Activated naive CD8-positive, alpha-beta T cell treated with anti-CD3 and anti-CD28 coated beads for 36 hours (primary cell): ENCODE measurements at regions not wholly inside any gene's neighbourhood (a gene's known extent, or its start where the extent isn't known, plus 50 kb on each side); places are given as distances from the start of the nearest gene placed in this dataset.

Source experiments
- DNase-seq: peaks from one replicate; pipeline ENCODE4 v3.0.0; 2021
- H3K27ac Mint-ChIP-seq: one replicate; pipeline ENCODE4 v1.8.0; 2022; ENCODE audit warnings: mild to moderate bottlenecking, moderate library complexity, mixed read lengths
- H3K27me3 Mint-ChIP-seq: one replicate; pipeline ENCODE4 v1.8.0; 2022; ENCODE audit warnings: mild to moderate bottlenecking, mixed read lengths
- H3K36me3 Mint-ChIP-seq: one replicate; pipeline ENCODE4 v1.8.0; 2021; ENCODE audit warnings: mild to moderate bottlenecking, mixed read lengths
- H3K4me1 Mint-ChIP-seq: one replicate; pipeline ENCODE4 v1.8.0; 2021; ENCODE audit warnings: mixed read lengths
- H3K4me3 Mint-ChIP-seq: one replicate; pipeline ENCODE4 v1.8.0; 2022; ENCODE audit warnings: mild to moderate bottlenecking, moderate library complexity, mixed read lengths
- H3K9me3 Mint-ChIP-seq: one replicate; pipeline ENCODE4 v1.8.0; 2022; ENCODE audit warnings: mixed read lengths

DNA sequence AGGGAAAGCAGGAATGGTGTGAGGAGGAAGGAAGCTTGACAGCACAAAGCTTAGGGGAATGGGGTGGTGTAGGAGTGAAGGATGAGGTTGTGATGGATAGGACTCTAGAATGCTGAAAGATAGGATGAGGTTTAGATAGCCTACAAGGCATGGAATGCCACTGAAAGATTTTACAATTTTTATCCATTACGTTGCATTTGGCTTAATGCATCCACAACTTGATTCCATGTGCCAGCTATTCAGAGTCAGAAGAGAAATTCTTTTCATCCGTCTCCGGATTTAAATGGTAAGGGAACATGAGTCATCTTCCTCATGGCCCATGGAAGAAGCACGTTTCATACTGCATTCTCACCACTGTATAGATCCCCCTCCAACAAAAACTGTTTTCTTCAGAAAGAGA, 212.4 kb upstream of the BMPER start:
- DNase-seq, result no peak

DNA sequence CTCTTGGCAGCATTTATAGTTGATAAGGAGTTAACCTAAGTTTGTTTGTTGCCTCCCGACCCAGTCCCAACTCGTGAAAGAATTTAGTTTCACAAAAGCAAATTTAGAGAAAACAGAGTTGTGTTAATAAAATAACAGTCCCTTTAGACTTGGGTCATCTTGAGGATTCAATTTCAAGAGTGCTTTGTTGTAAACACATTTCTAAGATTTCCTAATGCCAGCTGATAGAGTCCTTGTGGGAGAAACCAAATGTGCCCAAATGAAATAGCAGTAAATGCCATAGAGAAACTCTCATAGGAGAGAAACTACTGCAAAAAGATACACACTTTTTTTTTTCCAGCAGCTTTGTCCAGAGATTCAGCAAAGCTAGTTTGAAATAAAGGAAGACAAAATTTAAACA, 211.3 kb upstream of the BMPER start:
- Mint-ChIP-seq H3K9me3 (peaks cover 14% of the 10 kb centered on the region), H3K4me1 (no peaks in the 10 kb centered on the region), H3K4me3 (no peak overlapping the region), H3K27me3 (no peaks in the 10 kb centered on the region), H3K36me3 (peaks cover 9% of the 10 kb centered on the region), H3K27ac (no peak overlapping the region)
- DNase-seq, result no peak

More for the DNA sequence above, 212.4 kb upstream of the BMPER start:
- no peaks in the 10 kb centered on the region for H3K27me3 Mint-ChIP-seq
- no peak overlapping the region for H3K4me3 Mint-ChIP-seq
- no peaks in the 10 kb centered on the region for H3K4me1 Mint-ChIP-seq
- peaks cover 10% of the 10 kb centered on the region for H3K9me3 Mint-ChIP-seq
- H3K36me3 Mint-ChIP-seq, result peaks cover 5% of the 10 kb centered on the region
- H3K27ac Mint-ChIP-seq, result no peak overlapping the region

DNA sequence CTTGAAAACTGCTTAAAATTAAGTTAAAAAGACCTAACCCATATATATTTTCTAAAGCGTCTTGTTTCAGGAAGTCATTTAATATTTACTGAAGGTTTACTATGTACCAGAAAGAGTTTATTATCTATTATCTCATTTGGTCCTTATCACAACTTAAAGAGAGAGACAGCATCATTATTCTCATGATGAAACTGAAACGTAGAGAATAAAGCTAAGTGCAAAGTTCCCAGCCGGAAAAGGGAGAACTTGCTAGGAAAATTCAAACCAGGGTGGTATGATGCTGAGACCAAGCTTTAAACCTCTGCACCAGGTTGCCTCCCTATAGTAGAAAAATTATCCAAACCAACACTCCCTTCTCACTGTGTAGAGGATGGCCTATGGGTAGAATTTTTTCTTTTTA, 207.7 kb upstream of the BMPER start:
- H3K9me3 Mint-ChIP-seq, result peaks cover 36% of the 10 kb centered on the region
- no peaks in the 10 kb centered on the region for H3K27me3 Mint-ChIP-seq
- H3K4me1 Mint-ChIP-seq, result no peaks in the 10 kb centered on the region
- DNase-seq, result no peak
- peaks cover 26% of the 10 kb centered on the region for H3K36me3 Mint-ChIP-seq
- H3K4me3 Mint-ChIP-seq, result no peak overlapping the region
- no peak overlapping the region for H3K27ac Mint-ChIP-seq

DNA sequence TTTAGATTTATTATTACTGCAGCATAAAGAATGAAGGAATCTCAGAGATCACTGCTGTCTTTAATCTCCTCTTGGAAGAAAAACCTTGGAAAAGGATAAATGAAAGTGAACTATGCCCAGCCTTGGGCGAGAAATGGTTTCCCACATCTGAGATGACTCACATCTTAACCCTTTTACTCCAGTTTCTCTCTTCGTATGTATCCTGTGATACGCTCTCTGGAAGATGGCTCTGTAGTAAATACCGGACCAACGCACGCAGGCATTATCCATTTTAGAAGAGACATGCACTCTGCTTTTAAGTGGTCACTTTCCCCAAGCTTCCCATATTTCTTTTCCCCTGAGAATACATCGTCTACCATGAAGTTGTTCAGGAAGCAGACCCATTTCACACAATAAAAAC, 207.3 kb upstream of the BMPER start:
- Mint-ChIP-seq H3K36me3 (peaks cover 28% of the 10 kb centered on the region), H3K27me3 (no peaks in the 10 kb centered on the region), H3K4me3 (no peak overlapping the region), H3K27ac (no peak overlapping the region), H3K9me3 (peaks cover 38% of the 10 kb centered on the region), H3K4me1 (no peaks in the 10 kb centered on the region)
- DNase-seq, result no peak

DNA sequence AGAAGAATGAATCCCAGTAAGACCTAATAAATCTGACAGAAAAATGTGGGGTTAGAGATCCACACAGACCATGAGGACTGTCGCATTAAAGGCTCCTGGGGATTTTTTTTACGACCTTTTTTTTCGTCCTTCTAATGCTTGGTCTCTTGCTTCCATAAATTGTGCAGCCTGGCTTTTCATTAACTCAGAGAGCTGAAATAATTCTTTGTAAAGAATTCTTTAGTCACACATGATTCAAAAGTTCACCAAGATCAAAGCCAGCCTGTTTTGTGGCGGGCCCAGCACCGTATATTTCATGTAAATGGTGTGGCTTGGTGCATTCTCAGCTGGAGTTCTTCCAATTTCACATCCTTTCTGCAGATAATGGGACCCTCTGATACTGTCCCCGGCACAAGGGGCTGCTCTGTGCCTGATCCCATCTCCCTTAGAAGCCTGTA, 206.6 kb upstream of the BMPER start:
- no peaks in the 10 kb centered on the region for H3K4me1 Mint-ChIP-seq
- DNase-seq, result no peak
- no peaks in the 10 kb centered on the region for H3K27me3 Mint-ChIP-seq
- H3K27ac Mint-ChIP-seq, result no peak overlapping the region
- H3K36me3 Mint-ChIP-seq, result peaks cover 29% of the 10 kb centered on the region
- no peak overlapping the region for H3K4me3 Mint-ChIP-seq
- H3K9me3 Mint-ChIP-seq, result peaks cover 38% of the 10 kb centered on the region

- no peak overlapping the region for H3K4me3 Mint-ChIP-seq
- no peaks in the 10 kb centered on the region for H3K4me1 Mint-ChIP-seq
- no peak overlapping the region for H3K27ac Mint-ChIP-seq
- DNase-seq, result no peak
- H3K27me3 Mint-ChIP-seq, result no peaks in the 10 kb centered on the region
- H3K9me3 Mint-ChIP-seq, result peaks cover 38% of the 10 kb centered on the region
- peaks cover 30% of the 10 kb centered on the region for H3K36me3 Mint-ChIP-seq
Measured at GRCh38 chr7:33700001-33700899, 205.1 kb upstream of the BMPER start.

GRCh38 chr7:33701189-33701740, 204.1 kb upstream of the BMPER start:
- Mint-ChIP-seq H3K27ac (no peak overlapping the region), H3K4me3 (no peak overlapping the region), H3K9me3 (peaks cover 38% of the 10 kb centered on the region), H3K27me3 (no peaks in the 10 kb centered on the region), H3K36me3 (peaks cover 30% of the 10 kb centered on the region), H3K4me1 (no peaks in the 10 kb centered on the region)
- DNase-seq, result no peak

DNA sequence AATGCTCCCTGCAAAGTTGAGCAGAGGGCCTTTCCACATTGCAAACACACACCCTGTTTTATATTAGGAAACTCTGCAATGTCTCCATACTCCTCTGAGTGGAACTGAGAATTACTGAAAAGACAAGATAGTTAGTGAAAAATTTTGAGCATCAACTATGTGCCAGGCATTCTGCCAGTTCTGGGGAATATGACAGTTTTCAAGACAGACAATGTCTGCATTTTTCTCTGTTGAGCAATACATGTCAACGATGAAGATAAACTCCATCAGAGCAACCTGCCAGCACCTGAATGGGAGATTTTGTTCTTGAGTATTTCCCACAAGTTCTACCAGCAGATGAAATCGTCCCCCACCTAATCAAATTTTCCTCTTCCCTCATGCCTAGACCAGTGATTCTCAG, 203.4 kb upstream of the BMPER start:
- H3K27ac Mint-ChIP-seq, result no peak overlapping the region
- H3K27me3 Mint-ChIP-seq, result no peaks in the 10 kb centered on the region

GRCh38 chr7:33702514-33703054, 202.8 kb upstream of the BMPER start:
- Mint-ChIP-seq H3K36me3 (peaks cover 30% of the 10 kb centered on the region), H3K27ac (no peak overlapping the region), H3K4me1 (no peaks in the 10 kb centered on the region), H3K9me3 (peaks cover 38% of the 10 kb centered on the region), H3K27me3 (no peaks in the 10 kb centered on the region), H3K4me3 (no peak overlapping the region)
- no peak for DNase-seq

More for the DNA sequence above, 203.4 kb upstream of the BMPER start:
- DNase-seq, result no peak
- Mint-ChIP-seq H3K4me3 (no peak overlapping the region), H3K4me1 (no peaks in the 10 kb centered on the region), H3K36me3 (peaks cover 30% of the 10 kb centered on the region), H3K9me3 (peaks cover 38% of the 10 kb centered on the region)

GRCh38 chr7:33705333-33705833, 200.0 kb upstream of the BMPER start:
- H3K27ac Mint-ChIP-seq, result no peak overlapping the region
- peaks cover 21% of the 10 kb centered on the region for H3K9me3 Mint-ChIP-seq
- peaks cover 25% of the 10 kb centered on the region for H3K36me3 Mint-ChIP-seq
- H3K4me1 Mint-ChIP-seq, result no peaks in the 10 kb centered on the region
- no peak for DNase-seq
- no peak overlapping the region for H3K4me3 Mint-ChIP-seq
- H3K27me3 Mint-ChIP-seq, result no peaks in the 10 kb centered on the region

- Mint-ChIP-seq H3K36me3 (peaks cover 17% of the 10 kb centered on the region), H3K4me3 (no peak overlapping the region), H3K9me3 (peaks cover 14% of the 10 kb centered on the region), H3K4me1 (no peaks in the 10 kb centered on the region), H3K27ac (no peak overlapping the region), H3K27me3 (no peaks in the 10 kb centered on the region)
- no peak for DNase-seq
Measured at GRCh38 chr7:33706186-33706585, 199.2 kb upstream of the BMPER start.

DNA sequence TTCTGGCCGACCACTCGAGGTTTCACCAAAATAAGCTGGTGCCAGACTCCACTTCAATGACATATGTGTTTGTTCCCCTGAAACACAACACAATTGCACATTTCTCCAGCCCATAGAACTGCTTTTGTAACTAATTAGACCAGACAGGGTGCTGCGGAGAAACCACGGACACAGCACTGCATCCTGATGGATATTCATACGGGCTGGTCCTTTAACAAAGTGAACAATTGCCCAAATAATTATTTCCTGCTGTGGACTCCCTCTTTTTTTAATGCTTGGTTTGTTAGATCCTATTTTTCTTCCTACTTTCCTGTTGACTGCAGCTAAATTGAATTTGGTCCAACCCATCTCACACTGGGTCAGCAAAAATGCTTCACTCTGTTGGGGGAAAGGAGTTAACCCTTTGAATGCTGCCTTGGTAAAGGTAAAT, 198.6 kb upstream of the BMPER start:
- no peaks in the 10 kb centered on the region for H3K4me1 Mint-ChIP-seq
- H3K27me3 Mint-ChIP-seq, result no peaks in the 10 kb centered on the region
- H3K9me3 Mint-ChIP-seq, result peaks cover 9% of the 10 kb centered on the region
- no peak overlapping the region for H3K4me3 Mint-ChIP-seq
- DNase-seq, result no peak
- no peak overlapping the region for H3K27ac Mint-ChIP-seq
- H3K36me3 Mint-ChIP-seq, result peaks cover 11% of the 10 kb centered on the region

GRCh38 chr7:33707427-33707826, 197.9 kb upstream of the BMPER start:
- H3K36me3 Mint-ChIP-seq, result peaks cover 6% of the 10 kb centered on the region
- no peak for DNase-seq
- no peak overlapping the region for H3K27ac Mint-ChIP-seq
- H3K4me1 Mint-ChIP-seq, result no peaks in the 10 kb centered on the region
- H3K27me3 Mint-ChIP-seq, result no peaks in the 10 kb centered on the region
- peaks cover 4% of the 10 kb centered on the region for H3K9me3 Mint-ChIP-seq
- no peak overlapping the region for H3K4me3 Mint-ChIP-seq

GRCh38 chr7:33710608-33711007, 194.7 kb upstream of the BMPER start:
- Mint-ChIP-seq H3K9me3 (no peaks in the 10 kb centered on the region), H3K27ac (no peak overlapping the region), H3K27me3 (no peaks in the 10 kb centered on the region), H3K36me3 (no peaks in the 10 kb centered on the region), H3K4me3 (no peak overlapping the region), H3K4me1 (no peaks in the 10 kb centered on the region)
- DNase-seq, result no peak

DNA sequence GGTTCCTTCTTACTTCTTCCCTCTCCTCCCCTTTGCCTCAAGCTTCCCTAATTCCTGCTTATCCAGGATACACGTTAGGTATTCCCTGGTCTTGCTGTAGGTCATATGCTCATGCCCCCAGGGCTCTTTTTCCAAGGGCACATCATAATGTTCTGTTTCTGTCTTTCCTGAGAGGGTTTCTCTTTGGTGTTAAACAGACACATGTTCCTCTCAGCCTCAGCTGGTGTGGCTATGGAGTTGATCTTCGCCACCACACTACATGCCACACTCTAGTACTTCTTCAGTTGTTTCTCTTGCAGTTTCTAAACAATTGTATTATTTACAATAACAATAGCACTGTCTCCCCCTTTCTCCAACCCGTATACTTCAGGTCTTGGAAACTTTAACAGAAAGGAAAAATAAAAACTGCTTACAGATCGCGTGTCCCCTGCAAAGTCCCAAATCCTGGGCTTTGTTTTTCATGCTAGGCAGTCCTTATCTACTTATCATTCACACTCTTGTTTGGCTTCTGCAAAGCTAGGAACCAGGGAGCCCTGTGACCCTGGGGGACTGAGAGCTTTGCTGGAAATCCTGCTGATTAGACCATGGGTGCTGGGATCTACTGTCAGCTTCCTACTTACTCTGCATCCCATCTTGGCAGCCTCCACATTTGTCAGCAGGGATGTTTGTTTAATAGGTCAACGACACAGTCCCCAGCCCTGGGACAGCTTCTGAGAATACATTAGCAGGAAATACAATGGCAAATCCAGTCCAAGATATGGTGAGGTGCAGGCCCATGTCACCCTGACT, 193.9 kb upstream of the BMPER start:
- Mint-ChIP-seq H3K9me3 (no peaks in the 10 kb centered on the region), H3K4me1 (no peaks in the 10 kb centered on the region), H3K27ac (no peak overlapping the region), H3K27me3 (no peaks in the 10 kb centered on the region), H3K36me3 (no peaks in the 10 kb centered on the region), H3K4me3 (no peak overlapping the region)
- no peak for DNase-seq
